ENCODE measurements at regions not wholly inside any gene's neighbourhood (a gene's known extent, or its start where the extent isn't known, plus 50 kb on each side); places are given as distances from the start of the nearest gene placed in this dataset.

DNA sequence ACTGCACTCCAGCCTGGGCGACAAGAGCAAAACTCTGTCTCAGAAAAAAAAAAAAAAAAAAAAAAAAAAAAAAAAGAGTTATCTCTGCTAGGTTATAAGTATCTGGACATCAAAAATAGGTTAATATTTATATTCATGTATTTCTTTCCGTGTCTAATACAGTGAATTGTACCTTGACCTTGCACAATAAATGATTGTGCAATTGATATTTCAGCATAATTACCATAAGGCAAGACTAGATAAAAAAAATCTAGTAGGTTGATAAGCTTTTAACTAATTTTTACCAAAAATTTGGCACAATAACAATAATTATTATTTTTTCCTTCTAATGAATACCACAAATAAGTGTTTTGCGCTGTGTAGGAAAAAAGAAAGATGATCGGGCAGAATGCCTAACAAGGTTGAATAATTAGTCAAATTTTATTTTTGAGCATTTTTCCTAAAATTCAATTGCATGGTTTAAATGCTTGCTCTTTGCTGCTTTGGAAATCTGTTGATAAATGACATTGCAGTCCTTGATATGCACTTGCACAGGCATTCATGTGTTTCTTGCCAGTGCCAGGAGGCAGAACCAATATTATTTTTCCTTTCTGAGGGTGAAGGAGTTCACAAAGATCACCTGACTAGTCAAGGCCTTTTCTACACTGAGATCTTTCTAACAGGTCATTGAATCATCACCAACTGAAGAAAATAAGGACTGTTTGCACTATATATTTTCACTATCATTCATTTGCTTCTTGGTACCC, 127.5 kb downstream of the ARRDC3 start:
- H3K4me3 ChIP-seq (ENCODE audit: low read depth, low read length) = no peak overlapping the region
- TF ChIP-seq, protein P1, sequence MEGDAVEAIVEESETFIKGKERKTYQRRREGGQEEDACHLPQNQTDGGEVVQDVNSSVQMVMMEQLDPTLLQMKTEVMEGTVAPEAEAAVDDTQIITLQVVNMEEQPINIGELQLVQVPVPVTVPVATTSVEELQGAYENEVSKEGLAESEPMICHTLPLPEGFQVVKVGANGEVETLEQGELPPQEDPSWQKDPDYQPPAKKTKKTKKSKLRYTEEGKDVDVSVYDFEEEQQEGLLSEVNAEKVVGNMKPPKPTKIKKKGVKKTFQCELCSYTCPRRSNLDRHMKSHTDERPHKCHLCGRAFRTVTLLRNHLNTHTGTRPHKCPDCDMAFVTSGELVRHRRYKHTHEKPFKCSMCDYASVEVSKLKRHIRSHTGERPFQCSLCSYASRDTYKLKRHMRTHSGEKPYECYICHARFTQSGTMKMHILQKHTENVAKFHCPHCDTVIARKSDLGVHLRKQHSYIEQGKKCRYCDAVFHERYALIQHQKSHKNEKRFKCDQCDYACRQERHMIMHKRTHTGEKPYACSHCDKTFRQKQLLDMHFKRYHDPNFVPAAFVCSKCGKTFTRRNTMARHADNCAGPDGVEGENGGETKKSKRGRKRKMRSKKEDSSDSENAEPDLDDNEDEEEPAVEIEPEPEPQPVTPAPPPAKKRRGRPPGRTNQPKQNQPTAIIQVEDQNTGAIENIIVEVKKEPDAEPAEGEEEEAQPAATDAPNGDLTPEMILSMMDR (IDR thresholded peaks at IDR 0.05; ENCODE audit: low read depth, low read length) = no peak
- TF ChIP-seq, protein P2, sequence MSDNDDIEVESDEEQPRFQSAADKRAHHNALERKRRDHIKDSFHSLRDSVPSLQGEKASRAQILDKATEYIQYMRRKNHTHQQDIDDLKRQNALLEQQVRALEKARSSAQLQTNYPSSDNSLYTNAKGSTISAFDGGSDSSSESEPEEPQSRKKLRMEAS (IDR thresholded peaks at IDR 0.05; ENCODE audit: low read depth, low read length) = no peak
- DNase-seq (ENCODE audit: low read depth) = no peak

DNA sequence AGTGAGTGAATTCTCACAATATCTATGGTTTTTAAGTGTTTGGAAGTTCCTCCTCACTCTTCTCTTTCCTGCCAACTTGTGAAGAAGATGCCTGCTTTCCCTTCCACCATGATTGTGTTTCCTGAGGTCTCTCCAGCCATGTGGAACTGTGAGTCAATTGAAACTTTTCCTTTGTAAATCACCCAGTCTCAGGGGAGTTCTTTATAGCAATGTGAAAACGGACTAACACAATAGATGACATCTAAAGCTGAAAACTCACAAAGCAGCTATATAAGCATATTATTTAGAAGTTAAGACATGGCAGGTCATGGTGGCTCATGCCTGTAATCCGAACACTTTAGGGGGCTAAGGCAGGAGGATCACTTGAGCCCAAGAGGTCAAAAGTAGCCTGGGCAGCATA, 130.2 kb downstream of the ARRDC3 start:
- no peak for TF ChIP-seq MYC (IDR thresholded peaks at IDR 0.05; ENCODE audit: low read depth, low read length)
- no peak for TF ChIP-seq POLR2A (IDR thresholded peaks at IDR 0.05; ENCODE audit: extremely low read depth, insufficient read length)
- TF ChIP-seq, protein P2 (IDR thresholded peaks at IDR 0.05; ENCODE audit: low read depth, low read length) = no peak
- TF ChIP-seq, protein P1 (IDR thresholded peaks at IDR 0.05; ENCODE audit: low read depth, low read length) = no peak
- DNase-seq (ENCODE audit: low read depth) = no peak
- H3K4me3 ChIP-seq (ENCODE audit: low read depth, low read length) = no peak overlapping the region

DNA sequence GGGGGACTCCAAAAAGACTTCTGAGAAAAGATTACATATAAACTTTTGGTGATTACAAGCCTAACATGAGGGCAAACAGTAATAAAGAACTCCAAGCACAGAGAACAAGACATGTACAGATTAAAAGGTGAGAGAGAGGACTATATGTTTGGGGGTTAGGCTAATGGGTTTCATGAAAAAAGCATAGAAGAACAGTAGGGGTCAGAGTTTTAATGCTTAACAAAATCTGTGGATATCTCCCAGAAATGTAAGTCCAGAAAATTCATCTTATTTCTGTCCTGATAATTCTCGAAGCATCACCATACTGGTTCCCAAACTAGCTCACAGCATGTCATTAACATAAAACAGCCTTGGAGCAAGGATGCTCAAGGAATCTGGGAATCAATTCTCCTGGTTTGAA, 137.2 kb downstream of the ARRDC3 start:
- DNase-seq (ENCODE audit: low read depth) = no peak
- no peak overlapping the region for H3K4me3 ChIP-seq (ENCODE audit: low read depth, low read length)
- TF ChIP-seq, protein P1 (IDR thresholded peaks at IDR 0.05; ENCODE audit: low read depth, low read length) = no peak
- TF ChIP-seq, protein P2 (IDR thresholded peaks at IDR 0.05; ENCODE audit: low read depth, low read length) = no peak
- TF ChIP-seq POLR2A (IDR thresholded peaks at IDR 0.05; ENCODE audit: extremely low read depth, insufficient read length) = no peak
- no peak for TF ChIP-seq MYC (IDR thresholded peaks at IDR 0.05; ENCODE audit: low read depth, low read length)

DNA sequence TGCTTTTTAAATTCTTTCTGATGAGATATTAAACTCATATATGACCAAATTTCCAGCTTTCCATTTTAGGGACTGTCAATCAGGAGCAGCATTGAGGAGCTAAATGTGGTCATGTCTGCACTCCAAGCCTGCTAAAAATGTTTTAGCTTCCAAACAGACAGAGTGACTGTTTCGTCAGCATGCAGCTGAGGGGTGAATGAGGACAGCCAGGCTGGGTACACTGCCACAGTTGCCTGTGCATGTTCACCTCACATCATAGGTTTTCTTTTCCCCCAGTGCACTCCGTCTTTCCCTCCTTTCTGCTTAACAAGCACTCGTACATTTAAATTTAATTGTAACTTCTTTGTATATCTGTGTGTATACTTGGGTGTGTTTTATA, 138.1 kb downstream of the ARRDC3 start:
- TF ChIP-seq MYC (IDR thresholded peaks at IDR 0.05; ENCODE audit: low read depth, low read length) = no peak
- TF ChIP-seq, protein P2 (IDR thresholded peaks at IDR 0.05; ENCODE audit: low read depth, low read length) = no peak
- TF ChIP-seq, protein P1 (IDR thresholded peaks at IDR 0.05; ENCODE audit: low read depth, low read length) = no peak
- TF ChIP-seq POLR2A (IDR thresholded peaks at IDR 0.05; ENCODE audit: extremely low read depth, insufficient read length) = no peak
- DNase-seq (ENCODE audit: low read depth) = no peak
- no peak overlapping the region for H3K4me3 ChIP-seq (ENCODE audit: low read depth, low read length)

DNA sequence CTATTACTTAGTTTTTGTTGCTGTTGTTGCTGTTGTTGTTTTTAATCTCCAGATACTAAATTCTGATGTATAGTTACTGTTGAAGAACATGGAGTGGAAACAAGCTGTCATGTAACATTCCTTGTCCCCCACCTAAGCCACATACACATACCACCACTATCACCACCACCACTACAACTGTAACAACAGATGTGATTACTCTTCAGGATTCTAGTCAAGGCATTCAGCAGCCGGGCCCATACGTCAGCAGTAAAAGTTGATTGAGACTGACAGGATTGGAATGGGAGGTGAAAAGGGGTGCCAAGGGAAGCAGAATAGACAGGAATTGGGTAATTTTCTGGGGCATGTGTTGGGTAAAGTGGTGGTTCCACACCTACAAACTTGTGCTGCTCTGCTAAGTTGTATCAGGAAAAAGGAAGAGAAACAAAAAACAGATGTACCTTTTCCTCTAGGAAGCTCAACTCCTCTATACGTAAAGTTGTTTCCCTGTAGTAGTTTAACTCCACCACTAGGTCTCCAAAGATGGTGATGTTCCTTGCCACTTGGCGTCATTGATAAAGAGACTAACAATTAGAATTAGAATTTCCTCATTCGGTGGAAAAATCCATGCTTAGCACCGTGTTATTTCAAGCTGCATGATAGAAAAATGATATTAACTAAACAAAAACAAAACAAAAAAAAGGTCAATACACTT, 138.6 kb downstream of the ARRDC3 start:
- no peak for DNase-seq (ENCODE audit: low read depth)
- H3K4me3 ChIP-seq (ENCODE audit: low read depth, low read length) = no peak overlapping the region
- TF ChIP-seq, protein P1 (IDR thresholded peaks at IDR 0.05; ENCODE audit: low read depth, low read length) = no peak
- TF ChIP-seq POLR2A (IDR thresholded peaks at IDR 0.05; ENCODE audit: extremely low read depth, insufficient read length) (no peak), MYC (IDR thresholded peaks at IDR 0.05; ENCODE audit: low read depth, low read length) (no peak)
- TF ChIP-seq, protein P2 (IDR thresholded peaks at IDR 0.05; ENCODE audit: low read depth, low read length) = no peak
